Body of pancreas (tissue), 4 donors: ENCODE measurements at regions not wholly inside any gene's neighbourhood (a gene's known extent, or its start where the extent isn't known, plus 50 kb on each side); places are given as distances from the start of the nearest gene placed in this dataset.

Source experiments
- POLR2A ChIP-seq, 3 donors: fragments of 450-650 bp; IDR thresholded peaks; one replicate each; pipeline ENCODE4 v1.6.1; 2016; ENCODE audit warnings: antibody characterized with exemption in 3 of 3, mild to moderate bottlenecking in 2 of 3
- TF ChIP-seq, protein P1 (sequence below), 7 experiments: fragments of 450-650 bp in 4 of 7; fragments of 200-600 bp in 3 of 7; sonication (generic) in 3 of 7; IDR thresholded peaks; one replicate each; pipeline ENCODE4 v1.5.1; 2016 to 2019; ENCODE audit warnings: antibody characterized with exemption in 7 of 7

- TF ChIP-seq, protein P1, sequence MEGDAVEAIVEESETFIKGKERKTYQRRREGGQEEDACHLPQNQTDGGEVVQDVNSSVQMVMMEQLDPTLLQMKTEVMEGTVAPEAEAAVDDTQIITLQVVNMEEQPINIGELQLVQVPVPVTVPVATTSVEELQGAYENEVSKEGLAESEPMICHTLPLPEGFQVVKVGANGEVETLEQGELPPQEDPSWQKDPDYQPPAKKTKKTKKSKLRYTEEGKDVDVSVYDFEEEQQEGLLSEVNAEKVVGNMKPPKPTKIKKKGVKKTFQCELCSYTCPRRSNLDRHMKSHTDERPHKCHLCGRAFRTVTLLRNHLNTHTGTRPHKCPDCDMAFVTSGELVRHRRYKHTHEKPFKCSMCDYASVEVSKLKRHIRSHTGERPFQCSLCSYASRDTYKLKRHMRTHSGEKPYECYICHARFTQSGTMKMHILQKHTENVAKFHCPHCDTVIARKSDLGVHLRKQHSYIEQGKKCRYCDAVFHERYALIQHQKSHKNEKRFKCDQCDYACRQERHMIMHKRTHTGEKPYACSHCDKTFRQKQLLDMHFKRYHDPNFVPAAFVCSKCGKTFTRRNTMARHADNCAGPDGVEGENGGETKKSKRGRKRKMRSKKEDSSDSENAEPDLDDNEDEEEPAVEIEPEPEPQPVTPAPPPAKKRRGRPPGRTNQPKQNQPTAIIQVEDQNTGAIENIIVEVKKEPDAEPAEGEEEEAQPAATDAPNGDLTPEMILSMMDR (IDR thresholded peaks at IDR 0.05): no peak
- no peak for TF ChIP-seq POLR2A (IDR thresholded peaks at IDR 0.05)
These were observed 288.3 kb upstream of the ZNF337 start for GRCh38 chr20:25984933-25985332.
